Fibroblast of skin of left biceps (primary cell): ENCODE measurements at regions not wholly inside any gene's neighbourhood (a gene's known extent, or its start where the extent isn't known, plus 50 kb on each side); places are given as distances from the start of the nearest gene placed in this dataset.

ENCODE experiments used
- DNase-seq, 2 experiments: peaks; one replicate each; pipeline ENCODE4 v3.0.0-alpha.2; 2013; ENCODE audit warnings: low read depth in 2 of 2

DNA sequence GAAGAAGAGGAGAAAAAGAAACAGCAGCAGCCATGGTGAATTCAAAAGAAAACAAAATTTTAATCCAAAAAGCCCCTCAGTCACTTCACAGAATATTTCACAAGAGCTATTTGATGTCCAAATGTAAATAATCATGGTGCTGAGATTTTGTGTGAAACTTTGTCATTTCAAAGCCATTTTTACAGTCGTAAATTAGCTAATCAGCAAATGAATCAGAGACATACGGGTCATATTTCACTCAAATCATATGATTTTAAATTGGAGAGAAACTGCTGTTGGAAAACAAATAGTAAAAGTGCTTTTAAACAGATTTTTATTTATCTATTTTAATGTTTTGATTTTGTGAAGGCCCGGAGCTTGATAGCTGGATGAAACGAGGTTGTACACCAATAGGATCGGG lies 101.4 kb upstream of the SMIM23 start:
- no peak for DNase-seq

DNA sequence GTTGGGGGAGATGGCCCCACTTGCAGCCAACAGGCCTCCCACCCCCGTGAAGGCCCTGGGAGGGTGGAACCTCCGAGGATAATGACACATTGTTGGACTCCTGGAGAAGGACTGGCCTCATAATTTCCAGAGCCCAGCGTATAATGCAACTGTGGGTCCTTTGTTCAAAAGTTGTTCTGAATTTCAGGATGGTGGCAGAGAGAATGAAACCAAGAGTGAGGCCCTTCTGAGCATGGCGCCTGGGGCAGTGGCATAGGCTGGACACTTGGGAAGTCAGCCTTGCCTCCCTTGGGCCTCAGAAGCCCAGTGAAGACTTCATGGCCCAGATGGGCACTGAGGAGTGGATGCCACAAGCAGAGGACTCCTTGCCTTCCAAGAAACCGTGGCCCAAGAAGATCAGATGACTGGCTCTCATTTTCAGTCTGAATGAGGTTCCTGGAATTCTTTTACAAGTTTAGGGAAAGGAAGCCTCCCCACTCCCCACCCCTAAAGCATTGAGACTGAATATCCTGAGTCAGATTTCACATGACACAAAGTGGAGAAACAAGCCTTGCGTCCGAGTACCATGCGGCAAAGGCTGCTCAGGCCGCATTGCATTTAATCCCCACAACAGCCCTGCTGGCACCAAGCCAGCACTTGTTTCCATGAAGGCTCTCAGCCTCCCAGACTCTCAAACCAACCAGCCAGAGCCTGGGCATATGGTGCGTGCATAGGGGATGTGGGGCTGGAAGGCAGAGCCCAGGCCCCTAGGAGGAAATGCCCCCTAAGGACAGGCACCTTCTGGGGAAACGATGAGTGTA lies 96.7 kb upstream of the SMIM23 start:
- no peak for DNase-seq

DNA sequence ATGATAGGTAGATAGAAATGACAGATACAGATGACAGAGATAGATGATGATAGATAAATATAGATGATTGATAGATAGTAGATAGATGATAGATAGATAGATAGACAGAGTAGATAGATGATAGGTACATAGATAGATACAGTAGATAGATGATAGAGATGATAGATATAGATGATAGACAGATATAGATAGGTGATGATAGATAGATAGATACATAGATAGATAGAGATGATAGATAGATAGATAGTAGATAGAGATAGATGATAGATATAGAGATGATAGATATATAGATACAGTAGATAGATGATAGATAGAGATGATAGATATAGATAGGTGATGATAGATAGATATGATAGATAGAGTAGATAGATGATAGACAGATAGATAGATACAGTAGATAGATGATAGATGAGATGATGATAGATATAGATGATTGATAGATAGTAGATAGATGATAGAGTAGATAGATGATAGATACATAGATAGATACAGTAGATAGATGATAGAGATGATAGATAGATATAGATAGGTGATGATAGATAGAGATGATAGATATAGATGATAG lies 95.7 kb upstream of the SMIM23 start:
- DNase-seq: no peak

DNA sequence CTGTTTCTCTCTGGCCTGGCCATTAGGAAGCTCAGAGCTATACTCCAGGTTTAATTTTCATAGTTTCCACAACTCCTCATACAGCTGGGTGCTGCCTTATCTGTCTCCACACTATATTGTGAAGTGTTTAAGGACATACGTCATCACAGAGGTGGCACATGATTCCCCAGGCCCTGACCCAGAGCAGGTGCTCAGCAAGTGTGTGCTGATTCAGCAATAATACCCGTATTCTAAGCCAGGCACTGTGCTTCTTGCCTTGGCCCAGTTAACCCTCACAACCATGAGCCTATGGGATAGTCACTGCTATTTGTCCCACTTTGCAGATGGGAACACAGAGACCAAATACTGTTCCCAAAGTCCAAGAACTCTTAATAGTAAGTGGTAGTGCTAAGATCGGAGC lies 93.5 kb upstream of the SMIM23 start:
- no peak for DNase-seq

DNA sequence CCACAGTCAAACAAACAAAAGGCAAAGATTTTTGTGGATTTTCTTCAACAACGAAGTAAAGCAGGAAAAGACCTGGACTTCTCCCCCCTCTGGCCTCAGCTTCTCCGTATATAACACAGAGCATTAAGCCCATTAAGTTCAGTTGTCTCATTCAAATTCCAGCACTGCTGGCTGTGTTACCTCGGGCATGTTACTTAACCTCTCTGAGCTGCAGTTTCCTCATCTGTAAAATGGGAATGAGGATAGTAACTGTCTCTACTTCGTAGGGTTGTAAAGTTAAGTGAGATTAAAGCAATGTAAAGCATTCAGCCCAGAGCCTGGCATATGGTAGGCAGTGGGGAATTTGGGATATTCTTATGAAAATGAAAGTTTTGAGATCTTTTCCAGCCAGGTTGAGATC lies 92.7 kb upstream of the SMIM23 start:
- no peak for DNase-seq

DNA sequence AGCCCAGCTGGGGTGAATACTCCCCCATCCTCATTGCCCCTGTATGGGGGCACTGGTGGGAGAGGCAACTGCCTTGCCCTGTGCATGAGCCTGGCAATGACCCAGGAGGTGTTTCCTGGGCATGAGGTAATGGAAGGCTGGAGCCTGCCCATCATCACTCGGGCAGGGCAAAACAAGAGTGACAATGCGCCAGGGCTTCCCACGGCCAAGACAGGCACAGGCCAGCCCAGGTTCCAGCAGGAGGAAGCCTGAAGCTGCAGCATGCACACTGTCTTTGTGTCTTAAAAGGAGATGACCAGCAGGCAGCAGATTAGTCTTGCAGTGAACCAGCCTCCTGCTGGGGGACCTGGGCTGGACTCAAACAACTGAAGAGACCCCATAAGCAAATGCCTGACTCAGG lies 92.2 kb upstream of the SMIM23 start:
- no peak for DNase-seq

DNA sequence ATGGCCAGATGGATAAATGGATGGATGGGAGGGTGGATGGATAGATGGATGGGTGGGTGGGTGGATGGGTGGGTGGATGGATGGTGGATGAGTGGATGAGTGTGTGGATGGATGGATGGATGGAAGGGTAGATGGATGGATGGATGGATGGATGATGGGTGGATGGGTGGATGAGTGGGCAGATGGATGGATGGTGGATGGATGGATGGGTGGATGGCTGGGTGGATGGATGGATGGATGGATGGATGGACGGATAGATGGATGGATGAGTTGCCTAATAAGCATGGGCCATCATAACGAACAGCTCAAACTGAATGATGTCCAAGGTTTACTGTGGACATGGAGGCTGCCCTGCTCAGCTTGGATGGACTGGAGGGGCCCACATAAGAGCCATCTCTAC lies 89.8 kb upstream of the SMIM23 start:
- no peak for DNase-seq

DNA sequence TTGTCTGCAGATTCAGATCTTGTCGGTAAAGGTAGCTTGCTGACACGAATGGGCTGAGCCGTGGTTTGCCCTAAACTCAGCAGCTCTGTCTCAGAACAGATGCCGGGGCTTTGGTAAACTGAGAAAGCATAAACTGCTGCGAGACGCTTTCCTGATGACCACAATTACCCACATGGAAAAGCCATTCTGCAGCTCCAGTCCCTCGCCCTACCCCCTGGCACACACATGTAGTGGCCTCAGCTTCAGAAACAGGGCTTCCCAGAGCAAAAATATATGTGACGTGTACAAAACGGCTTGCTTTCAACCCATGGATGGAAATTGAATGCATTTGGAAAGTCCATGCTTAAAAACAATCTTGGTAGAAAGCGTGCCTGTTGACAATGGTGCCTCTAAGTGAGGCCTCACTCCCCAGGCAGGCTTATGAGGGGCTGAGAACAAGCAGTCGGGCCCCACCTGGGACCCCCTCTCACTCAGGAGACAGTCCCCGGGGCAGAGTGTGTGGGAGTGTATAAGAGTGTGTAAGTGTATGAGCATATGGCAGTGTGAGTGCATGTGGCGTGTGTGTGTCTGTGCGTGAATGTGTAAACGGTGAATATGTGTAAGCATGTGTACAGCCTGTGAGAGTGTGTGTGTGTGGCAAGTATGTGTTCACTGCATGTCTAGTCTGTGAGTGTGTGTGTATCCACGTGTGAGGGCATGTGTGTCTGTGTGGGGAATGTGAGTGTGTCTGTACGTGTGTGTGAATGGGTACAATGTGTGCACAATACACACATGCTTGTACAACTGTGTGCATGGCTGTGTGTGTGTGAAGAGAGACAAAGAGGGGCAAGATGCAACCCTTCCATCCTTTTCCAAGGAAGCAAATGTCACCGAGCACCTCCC lies 88.2 kb upstream of the SMIM23 start:
- no peak for DNase-seq

DNA sequence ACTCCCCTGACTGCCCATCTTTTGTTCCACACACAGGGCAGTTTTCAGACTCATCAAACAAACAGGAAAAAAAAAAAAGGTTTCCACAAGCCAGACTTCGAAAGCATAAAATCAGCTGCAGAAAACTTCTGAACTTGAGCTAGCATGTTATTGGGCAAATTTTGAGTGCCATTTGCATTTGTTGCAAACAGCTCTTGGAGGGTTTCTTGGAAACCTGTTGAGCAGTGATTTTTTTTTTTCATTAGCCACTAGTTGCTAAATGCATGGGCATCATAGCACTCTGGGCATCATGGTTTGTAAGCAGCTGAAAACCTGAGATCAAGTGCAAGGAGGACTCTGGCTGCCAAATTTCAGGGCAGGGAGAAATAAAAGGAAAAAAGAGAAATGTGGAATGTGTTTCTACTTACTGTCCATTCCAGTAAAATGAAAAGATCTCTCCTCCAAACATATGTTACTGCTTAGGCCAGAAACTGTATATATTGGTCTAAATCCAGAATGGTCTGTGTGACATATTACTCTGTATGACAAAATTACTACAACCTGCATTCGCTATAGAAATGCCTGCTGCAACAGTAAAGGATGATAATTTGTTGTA lies 85.2 kb upstream of the SMIM23 start:
- DNase-seq: peak; percentile 25 to 30

DNA sequence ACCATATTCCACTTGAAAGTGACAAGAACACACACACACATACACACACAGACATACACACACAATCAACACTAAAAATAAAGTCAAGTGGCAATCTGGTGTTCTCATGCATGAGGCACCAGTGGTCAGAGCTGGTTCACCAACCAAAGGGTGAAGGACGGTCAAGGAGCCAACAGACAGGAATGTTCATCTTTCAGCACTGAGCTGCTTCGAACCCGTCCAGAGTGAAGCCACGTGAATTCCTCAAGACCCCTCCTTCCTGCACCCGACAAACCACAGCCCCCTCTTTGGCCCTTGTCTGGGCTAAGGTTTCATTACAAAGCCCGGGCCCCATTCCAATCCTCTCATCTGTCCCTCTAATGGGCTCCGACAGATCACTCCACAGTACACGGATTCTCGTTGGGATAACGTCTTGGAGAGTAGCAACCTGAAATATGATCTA lies 84.5 kb upstream of the SMIM23 start:
- no peak for DNase-seq

DNA sequence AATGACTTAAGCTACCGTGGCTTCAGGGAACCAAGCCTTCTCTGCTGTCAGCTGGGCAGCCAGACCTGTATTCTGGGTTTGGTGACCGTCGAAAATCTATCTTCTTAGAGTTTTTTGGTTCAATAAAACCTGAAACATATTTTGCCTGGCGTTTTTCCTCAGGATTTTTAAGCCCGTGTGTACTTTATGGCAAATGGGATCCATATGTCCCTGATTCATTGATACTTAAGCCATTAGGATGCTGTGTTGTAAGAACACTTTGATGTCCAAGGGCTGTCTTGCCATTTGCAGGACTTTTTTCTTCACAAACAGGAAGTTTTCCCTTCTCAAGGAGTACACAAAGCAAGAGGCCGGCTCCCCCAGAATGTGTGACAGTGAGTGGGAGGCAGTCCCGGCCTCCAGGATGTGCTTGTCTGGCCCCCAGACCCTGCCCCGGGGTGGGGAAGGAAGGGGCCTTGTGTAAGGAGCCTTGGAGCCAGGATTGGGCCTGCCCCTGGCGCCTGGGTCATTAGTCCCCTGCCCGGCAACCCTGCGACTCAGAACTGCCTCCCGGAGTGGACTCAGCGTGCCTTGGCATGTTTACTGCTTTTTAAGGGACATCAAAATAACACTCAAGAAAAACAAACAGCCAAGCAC lies 83.4 kb upstream of the SMIM23 start:
- DNase-seq: no peak

DNA sequence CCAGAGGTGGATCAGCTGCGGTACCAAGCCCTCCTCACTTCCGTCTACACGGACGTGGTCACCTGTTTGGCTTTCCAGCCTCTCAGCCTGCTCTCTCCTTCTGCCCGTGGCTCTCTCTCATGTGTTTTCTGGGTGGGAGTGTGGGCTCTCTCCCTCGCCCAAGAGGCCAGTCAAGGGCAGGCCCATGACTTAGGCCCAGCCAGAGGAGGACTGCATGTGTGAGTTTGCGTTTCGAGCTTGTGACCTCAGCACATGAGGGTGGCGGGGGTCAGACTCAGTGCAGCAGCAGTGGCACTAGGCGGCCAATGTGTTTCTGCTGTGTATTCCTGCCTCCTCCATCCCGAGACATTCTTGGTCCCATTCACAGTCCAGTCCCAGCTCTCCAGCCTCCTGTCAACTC lies 82.5 kb upstream of the SMIM23 start:
- DNase-seq: no peak

DNA sequence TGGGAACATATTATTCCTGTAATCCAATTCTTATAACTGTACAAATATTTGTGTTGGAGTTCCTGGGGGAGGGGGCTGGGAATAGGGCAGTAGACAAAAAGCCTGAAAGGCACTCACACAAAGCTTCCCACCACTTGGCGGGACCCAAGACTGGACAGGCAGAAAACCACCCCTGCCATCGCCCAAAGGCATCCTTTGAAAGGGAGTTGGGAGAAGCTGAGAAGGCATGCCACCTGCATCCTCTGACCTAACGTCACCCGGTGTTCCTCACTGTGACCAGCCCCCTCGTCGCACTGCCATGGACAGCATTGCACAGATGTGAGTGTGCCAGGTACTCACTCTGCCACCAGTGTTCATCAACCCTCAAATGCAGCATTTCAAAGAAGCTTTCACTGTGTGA lies 80.6 kb upstream of the SMIM23 start:
- DNase-seq: no peak

DNA sequence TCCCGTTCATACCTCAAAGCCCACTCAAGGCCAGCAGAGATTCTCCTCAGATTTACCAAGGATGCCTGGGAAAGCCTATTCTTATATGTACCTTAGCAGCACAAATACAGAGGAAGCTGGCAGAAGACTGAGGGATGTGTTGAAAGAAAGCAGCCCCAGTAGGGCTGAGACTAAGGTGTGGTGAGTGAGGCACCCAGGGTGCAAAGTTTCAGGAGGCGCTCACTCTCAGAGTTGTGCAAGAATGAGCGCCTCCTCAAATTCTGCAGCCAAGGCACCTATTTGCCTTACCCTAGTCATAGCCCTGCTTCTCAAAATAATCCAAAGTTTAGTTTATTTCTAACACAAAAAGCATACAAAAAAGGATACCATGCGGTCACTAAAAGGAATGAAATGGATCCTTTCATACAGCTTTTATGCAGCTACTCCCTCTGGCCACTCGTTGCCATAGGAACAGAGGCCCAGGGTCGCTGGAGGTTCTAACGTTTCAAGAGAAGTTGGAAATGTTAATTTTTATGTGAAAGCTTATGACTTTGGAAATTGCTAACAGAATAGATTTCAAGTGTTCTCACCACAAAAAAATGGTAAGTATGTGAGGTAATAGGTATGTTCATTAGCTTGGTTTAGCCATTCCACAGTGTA lies 79.7 kb upstream of the SMIM23 start:
- DNase-seq: no peak

DNA sequence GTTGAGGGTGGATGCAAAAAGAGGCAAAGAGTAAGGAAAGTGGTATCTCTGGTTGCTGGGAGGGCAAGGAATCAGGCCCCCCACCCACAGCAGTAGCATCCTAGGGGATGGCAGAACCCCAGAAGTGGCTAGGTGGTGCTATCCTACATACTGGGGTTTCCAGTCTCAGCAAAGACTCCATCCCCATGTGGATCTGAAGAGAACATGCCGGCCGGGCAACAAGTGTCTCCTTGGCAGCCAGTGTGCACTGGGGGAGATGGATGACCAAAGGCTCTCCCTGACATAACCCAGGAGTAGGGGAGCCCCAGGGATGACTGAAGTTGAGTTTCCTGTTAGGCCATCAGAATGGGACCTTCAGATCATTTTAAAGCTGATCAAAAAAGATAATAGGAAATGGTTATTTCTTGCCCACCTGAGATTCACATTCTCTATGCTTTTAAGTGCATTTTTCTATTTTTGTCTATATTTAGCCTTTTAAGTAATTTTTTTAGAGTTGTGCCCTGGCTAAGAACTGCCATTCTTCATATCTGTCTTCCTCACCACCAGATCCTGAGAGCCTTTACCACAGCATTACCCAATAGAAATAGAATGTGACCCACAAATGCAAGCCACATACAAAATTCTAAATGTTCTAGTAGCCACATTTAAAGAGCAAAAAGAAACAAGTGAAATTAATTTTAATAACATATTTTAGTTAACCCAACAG lies 78.7 kb upstream of the SMIM23 start:
- no peak for DNase-seq

DNA sequence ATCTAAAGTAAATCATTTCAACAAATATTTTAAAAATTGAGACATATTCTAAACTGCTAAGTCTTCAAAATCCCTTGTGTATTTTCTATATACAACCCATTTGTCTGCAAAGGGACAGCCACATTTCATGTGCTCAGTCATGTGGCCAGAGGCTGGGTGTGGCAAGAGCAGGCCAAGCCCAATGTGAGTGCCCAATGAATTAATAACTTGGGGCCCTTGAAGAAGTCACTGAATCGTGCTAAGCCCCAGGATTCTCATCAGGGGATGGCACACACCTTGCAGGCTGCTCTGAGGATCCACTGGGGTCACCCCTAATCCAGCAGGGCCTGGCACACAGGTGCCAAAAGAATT lies 78.2 kb upstream of the SMIM23 start:
- DNase-seq: no peak

DNA sequence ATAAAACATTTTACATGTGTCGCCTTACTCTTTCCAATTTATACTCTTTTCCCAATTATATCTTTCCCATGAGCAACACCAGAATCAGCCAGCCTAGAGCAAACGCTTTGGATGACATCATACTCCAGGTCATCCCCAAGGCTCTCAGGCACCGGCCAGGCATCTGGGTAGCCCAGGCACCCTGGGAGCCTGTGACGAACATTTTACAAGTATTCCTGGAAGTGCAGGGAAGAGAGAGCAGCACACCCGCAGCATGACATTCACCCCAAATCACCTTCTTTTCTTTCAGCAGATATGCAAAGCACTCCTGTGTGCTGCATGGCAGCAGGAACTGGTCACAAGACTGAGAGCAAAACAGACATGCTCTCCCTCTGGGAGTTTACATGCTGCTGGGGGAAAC lies 75.7 kb upstream of the SMIM23 start:
- DNase-seq: no peak

DNA sequence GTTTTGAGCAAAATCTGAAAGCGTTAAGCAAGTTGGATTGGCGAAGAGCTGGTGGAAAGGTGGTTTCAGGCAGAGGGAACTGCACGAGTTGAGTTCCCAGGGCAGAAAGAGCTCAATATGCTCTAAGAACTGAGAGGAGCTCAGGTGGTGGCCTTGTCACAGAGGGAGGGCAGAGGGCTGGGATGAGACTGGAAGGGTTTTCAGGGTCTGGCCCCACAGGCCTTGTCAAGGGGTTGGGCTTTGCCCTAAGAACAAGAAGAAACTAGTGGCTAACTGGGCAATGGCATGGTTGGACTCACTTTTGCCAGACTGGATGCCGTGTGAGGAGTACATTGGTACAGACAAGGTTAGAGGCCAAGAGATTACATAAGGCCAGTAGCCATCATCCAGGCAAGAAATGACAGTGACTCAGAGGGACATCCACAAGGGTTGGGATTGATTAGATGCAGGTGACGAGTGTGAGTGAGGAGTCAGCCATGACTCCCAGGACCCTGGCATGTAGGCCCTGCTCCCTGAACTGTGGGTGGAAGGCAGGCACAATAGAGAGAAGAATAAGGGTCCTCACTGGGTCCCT lies 75.1 kb upstream of the SMIM23 start:
- DNase-seq: no peak

DNA sequence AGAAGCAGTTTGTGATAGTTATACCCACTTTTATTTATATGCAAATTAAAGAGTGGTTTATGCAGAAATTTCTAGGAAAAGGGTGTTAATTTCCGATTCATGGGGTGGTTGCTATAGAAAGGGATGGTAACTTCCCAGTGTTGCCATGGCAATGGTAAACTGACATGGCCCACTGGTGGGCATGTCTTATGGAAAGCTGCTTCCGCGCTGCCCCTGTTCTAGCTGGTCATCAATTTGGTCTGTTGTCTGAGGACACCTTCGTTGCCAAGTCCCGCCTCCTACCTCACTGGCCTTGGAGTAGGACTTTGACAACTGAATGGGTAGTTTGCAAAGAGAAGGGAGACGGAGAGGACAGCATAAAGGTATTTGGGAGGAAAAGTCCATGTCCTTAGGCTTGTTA lies 74.0 kb upstream of the SMIM23 start:
- DNase-seq: no peak

DNA sequence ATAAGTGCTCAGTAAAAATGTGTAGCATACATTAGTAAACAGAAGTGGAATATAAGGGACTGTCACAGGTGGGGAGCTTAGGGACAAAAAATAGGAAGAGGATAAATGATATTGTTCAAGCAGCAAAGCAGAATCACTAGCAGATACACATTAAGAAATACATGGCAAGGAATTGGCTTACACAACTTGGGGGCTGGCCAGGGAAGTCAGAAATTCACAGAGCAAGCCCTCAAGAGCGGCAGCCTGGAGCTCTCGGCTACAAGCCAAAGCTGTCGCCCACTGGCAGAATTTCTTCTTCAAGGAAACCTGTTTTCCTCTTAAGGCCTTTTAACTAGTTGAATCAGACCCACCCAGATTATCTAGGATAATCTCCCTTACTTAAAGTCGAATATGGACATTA lies 73.0 kb upstream of the SMIM23 start:
- DNase-seq: no peak

DNA sequence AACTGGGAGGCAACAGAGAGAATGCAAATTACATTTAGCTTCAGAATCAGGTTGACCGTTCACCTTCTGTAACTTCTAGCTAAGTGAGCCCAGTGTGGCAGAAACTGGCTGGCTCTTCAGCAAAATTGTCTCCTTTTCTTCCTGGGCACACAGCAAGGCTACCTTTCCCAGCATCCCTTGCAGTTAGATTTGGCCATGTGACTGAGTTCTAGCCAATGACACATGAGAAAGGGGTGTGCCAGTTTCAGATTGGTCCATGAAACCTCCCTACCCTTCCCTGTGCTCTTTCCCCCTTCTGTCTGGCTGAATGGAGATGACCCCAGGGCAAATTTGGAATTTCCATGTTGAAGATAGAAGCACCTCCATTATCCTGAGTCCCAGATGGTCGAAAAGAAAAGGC lies 72.5 kb upstream of the SMIM23 start:
- no peak for DNase-seq
